Thyroid gland (tissue), 4 donors: ENCODE measurements at regions not wholly inside any gene's neighbourhood (a gene's known extent, or its start where the extent isn't known, plus 50 kb on each side); places are given as distances from the start of the nearest gene placed in this dataset.

Experiments
- POLR2A ChIP-seq, 2 donors: fragments of 450-650 bp; IDR thresholded peaks; one replicate each; pipeline ENCODE4 v1.6.1; 2017; ENCODE audit warnings: antibody characterized with exemption in 2 of 2, mild to moderate bottlenecking in 2 of 2, moderate library complexity in 1 of 2
- TF ChIP-seq, protein P1 (sequence below), 6 experiments: fragments of 200-600 bp in 3 of 6; fragments of 450-650 bp in 3 of 6; sonication (generic) in 3 of 6; IDR thresholded peaks; one replicate each; pipeline ENCODE4 v1.5.1; 2016 to 2019; ENCODE audit warnings: antibody characterized with exemption in 6 of 6, mild to moderate bottlenecking in 2 of 6, inconsistent platforms in 1 of 6, moderate library complexity in 1 of 6

DNA sequence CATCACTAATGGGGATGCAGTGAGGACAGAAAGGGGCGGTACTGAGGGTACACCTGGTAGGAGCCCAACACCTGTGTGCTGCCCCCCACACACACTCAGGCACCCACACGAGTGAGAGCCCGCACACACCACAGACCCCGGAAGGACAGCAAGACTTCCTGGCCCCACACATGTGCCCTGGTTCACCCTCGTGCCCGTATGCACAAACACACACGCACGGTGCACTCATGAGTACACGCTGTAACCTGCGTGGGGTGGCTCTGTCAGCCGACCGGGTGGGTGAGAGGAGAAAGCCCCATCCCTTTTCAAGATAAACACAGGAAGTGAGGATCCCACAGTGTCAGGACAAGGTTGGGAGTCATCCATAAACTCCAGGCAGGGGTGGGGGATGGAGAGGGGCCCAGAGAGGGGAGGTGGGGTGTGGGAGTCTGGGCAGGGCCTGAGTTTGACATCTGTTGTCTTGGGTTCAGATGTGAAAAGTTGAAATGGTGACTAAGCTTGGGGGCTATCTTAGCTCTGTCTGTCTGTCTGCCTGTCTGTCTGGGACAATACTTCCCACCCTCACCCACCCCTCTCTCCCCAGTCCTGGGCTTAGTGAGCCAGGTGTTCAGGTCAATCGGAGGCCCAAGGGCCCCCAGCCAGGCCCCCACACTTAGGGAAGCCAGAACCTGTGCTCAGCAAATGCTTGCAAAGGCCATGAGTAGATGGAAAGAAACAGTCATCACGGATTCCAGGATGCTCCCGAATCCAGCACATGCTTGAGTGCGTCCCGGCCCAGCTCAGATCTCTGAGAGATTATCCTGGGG lies 119.8 kb upstream of the ZBTB40 start:
- TF ChIP-seq, protein P1, sequence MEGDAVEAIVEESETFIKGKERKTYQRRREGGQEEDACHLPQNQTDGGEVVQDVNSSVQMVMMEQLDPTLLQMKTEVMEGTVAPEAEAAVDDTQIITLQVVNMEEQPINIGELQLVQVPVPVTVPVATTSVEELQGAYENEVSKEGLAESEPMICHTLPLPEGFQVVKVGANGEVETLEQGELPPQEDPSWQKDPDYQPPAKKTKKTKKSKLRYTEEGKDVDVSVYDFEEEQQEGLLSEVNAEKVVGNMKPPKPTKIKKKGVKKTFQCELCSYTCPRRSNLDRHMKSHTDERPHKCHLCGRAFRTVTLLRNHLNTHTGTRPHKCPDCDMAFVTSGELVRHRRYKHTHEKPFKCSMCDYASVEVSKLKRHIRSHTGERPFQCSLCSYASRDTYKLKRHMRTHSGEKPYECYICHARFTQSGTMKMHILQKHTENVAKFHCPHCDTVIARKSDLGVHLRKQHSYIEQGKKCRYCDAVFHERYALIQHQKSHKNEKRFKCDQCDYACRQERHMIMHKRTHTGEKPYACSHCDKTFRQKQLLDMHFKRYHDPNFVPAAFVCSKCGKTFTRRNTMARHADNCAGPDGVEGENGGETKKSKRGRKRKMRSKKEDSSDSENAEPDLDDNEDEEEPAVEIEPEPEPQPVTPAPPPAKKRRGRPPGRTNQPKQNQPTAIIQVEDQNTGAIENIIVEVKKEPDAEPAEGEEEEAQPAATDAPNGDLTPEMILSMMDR (IDR thresholded peaks at IDR 0.05): no peak
- no peak for TF ChIP-seq POLR2A (IDR thresholded peaks at IDR 0.05)
